ENCODE measurements at regions not wholly inside any gene's neighbourhood (a gene's known extent, or its start where the extent isn't known, plus 50 kb on each side); places are given as distances from the start of the nearest gene placed in this dataset.

- H3K27me3 ChIP-seq (ENCODE audit: insufficient read depth, low read depth, low read length) = no peaks in the 10 kb centered on the region
These were observed 107.5 kb upstream of the JUN start for GRCh38 chr1:58891347-58891746.

GRCh38 chr1:58893257-58893869 is 109.5 kb upstream of the JUN start:
- Histone ChIP-seq H3K9me2 (ENCODE audit: insufficient read depth, low read length) (no peaks in the 10 kb centered on the region), H3K9me3 (ENCODE audit: low read length) (no peaks in the 10 kb centered on the region), H3K36me3 (ENCODE audit: insufficient read depth, low read length) (no peaks in the 10 kb centered on the region), H3F3A (ENCODE audit: insufficient read depth, low read length, poor library complexity, severe bottlenecking) (no peaks in the 10 kb centered on the region), H4K20me1 (ENCODE audit: insufficient read depth) (no peaks in the 10 kb centered on the region), H3K4me3 (ENCODE audit: low read length) (no peak overlapping the region), H2AFZ (ENCODE audit: low read depth, low read length) (no peak overlapping the region), H3K9ac (ENCODE audit: low read length) (no peak overlapping the region), H3K79me2 (replicated peaks; ENCODE audit: insufficient read depth, low read length) (no peaks in the 10 kb centered on the region), H3K27me3 (ENCODE audit: insufficient read depth, low read depth, low read length) (no peaks in the 10 kb centered on the region), H3K4me2 (ENCODE audit: low read length) (no peak overlapping the region), H3K27ac (ENCODE audit: low read length) (no peak overlapping the region)
- TF ChIP-seq EZH2 (IDR thresholded peaks at IDR 0.05; ENCODE audit: borderline replicate concordance, insufficient read depth, low read length, poor library complexity, severe bottlenecking) = no peak

More at GRCh38 chr1:58891347-58891746, 107.5 kb upstream of the JUN start:
- Histone ChIP-seq H3F3A (ENCODE audit: insufficient read depth, low read length, poor library complexity, severe bottlenecking) (no peaks in the 10 kb centered on the region), H3K79me2 (replicated peaks; ENCODE audit: insufficient read depth, low read length) (no peaks in the 10 kb centered on the region), H3K4me3 (ENCODE audit: low read length) (no peak overlapping the region), H3K9ac (ENCODE audit: low read length) (no peak overlapping the region), H3K9me2 (ENCODE audit: insufficient read depth, low read length) (no peaks in the 10 kb centered on the region), H3K36me3 (ENCODE audit: insufficient read depth, low read length) (no peaks in the 10 kb centered on the region), H3K9me3 (ENCODE audit: low read length) (no peaks in the 10 kb centered on the region), H3K27ac (ENCODE audit: low read length) (no peak overlapping the region), H4K20me1 (ENCODE audit: insufficient read depth) (no peaks in the 10 kb centered on the region), H3K4me2 (ENCODE audit: low read length) (no peak overlapping the region), H2AFZ (ENCODE audit: low read depth, low read length) (no peak overlapping the region)
- TF ChIP-seq, protein P1, sequence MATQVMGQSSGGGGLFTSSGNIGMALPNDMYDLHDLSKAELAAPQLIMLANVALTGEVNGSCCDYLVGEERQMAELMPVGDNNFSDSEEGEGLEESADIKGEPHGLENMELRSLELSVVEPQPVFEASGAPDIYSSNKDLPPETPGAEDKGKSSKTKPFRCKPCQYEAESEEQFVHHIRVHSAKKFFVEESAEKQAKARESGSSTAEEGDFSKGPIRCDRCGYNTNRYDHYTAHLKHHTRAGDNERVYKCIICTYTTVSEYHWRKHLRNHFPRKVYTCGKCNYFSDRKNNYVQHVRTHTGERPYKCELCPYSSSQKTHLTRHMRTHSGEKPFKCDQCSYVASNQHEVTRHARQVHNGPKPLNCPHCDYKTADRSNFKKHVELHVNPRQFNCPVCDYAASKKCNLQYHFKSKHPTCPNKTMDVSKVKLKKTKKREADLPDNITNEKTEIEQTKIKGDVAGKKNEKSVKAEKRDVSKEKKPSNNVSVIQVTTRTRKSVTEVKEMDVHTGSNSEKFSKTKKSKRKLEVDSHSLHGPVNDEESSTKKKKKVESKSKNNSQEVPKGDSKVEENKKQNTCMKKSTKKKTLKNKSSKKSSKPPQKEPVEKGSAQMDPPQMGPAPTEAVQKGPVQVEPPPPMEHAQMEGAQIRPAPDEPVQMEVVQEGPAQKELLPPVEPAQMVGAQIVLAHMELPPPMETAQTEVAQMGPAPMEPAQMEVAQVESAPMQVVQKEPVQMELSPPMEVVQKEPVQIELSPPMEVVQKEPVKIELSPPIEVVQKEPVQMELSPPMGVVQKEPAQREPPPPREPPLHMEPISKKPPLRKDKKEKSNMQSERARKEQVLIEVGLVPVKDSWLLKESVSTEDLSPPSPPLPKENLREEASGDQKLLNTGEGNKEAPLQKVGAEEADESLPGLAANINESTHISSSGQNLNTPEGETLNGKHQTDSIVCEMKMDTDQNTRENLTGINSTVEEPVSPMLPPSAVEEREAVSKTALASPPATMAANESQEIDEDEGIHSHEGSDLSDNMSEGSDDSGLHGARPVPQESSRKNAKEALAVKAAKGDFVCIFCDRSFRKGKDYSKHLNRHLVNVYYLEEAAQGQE (IDR thresholded peaks at IDR 0.05; ENCODE audit: borderline replicate concordance) = no peak
- no peak for TF ChIP-seq EP300 (conservative IDR thresholded peaks at IDR 0.05; ENCODE audit: poor library complexity, severe bottlenecking)
- no peak for TF ChIP-seq EZH2 (IDR thresholded peaks at IDR 0.05; ENCODE audit: borderline replicate concordance, insufficient read depth, low read length, poor library complexity, severe bottlenecking)
- no peak for TF ChIP-seq TAF1 (IDR thresholded peaks at IDR 0.05; ENCODE audit: low read depth)
- no peak for TF ChIP-seq MXI1 (conservative IDR thresholded peaks at IDR 0.05; ENCODE audit: poor library complexity, severe bottlenecking)
- TF ChIP-seq RAD21 (conservative IDR thresholded peaks at IDR 0.05) = no peak
- no peak for TF ChIP-seq SMC3 (conservative IDR thresholded peaks at IDR 0.05; ENCODE audit: poor library complexity)
- no peak for TF ChIP-seq POLR2AphosphoS5 (IDR thresholded peaks at IDR 0.05)
- TF ChIP-seq CTCF (IDR thresholded peaks at IDR 0.05; ENCODE audit: poor library complexity, severe bottlenecking) = no peak
